K562 (cell line): ENCODE measurements at regions not wholly inside any gene's neighbourhood (a gene's known extent, or its start where the extent isn't known, plus 50 kb on each side); places are given as distances from the start of the nearest gene placed in this dataset.

Source experiments
- CREM ChIP-seq: IDR thresholded peaks from 2 replicates; pipeline ENCODE4 v1.6.1; 2014; ENCODE audit warnings: antibody characterized with exemption, low read depth
- E2F4 ChIP-seq: sonication (generic); formaldehyde crosslinking; IDR thresholded peaks from 2 replicates; pipeline ENCODE4 v1.8.0; 2022; ENCODE audit warnings: mild to moderate bottlenecking, low read depth, missing genetic modification reagents
- GTF3C2 ChIP-seq: IDR thresholded peaks from 3 replicates; pipeline ENCODE4 v1.6.1; 2011; ENCODE audit warnings: borderline replicate concordance, mild to moderate bottlenecking, moderate library complexity; ENCODE audit not compliant: insufficient read length; ENCODE audit errors: extremely low read depth
- MEF2A ChIP-seq: IDR thresholded peaks from 2 replicates; pipeline ENCODE4 v1.6.1; 2011; ENCODE audit warnings: low read depth, mild to moderate bottlenecking, low read length, moderate library complexity; ENCODE audit not compliant: control insufficient read depth
- PCBP1 ChIP-seq: fragments of 200-400 bp; formaldehyde crosslinking; IDR thresholded peaks from 2 replicates; pipeline ENCODE4 v1.6.1; 2018; ENCODE audit warnings: mild to moderate bottlenecking, low read depth, low read length; ENCODE audit not compliant: poor library complexity, severe bottlenecking
- RBM34 ChIP-seq: fragments of 200-400 bp; formaldehyde crosslinking; IDR thresholded peaks from 2 replicates; pipeline ENCODE4 v1.6.1; 2018; ENCODE audit warnings: low read length, borderline replicate concordance; ENCODE audit not compliant: insufficient read depth
- SMAD3 ChIP-seq: fragments of 450-650 bp; formaldehyde crosslinking; conservative IDR thresholded peaks from 2 replicates; pipeline ENCODE4 v1.4.0; 2020; ENCODE audit warnings: mild to moderate bottlenecking
- SNRNP70 ChIP-seq: fragments of 200-400 bp; formaldehyde crosslinking; optimal IDR thresholded peaks from 2 replicates; pipeline ENCODE3; 2017; ENCODE audit warnings: low read depth, low read length
- TARDBP ChIP-seq: fragments of 450-650 bp; IDR thresholded peaks from 2 replicates; pipeline ENCODE4 v1.6.1; 2016
- ZNF280A ChIP-seq: fragments of 450-650 bp; IDR thresholded peaks from 2 replicates; pipeline ENCODE4 v1.6.1; 2018; ENCODE audit warnings: mild to moderate bottlenecking, low read depth; ENCODE audit not compliant: partially characterized antibody
- ZNF830 ChIP-seq: fragments of 250-450 bp; sonication (Bioruptor Pico); IDR thresholded peaks from 2 replicates; pipeline ENCODE4 v1.5.0; 2021; ENCODE audit warnings: mild to moderate bottlenecking
- TF ChIP-seq, protein P1 (sequence below), 2 experiments: fragments of 250-450 bp in 1 of 2; fragments of 450-650 bp in 1 of 2; sonication (Bioruptor Pico) in 1 of 2; IDR thresholded peaks; 2 replicates each; pipeline versions ENCODE4 v1.6.1 to v1.8.0; 2016 to 2021; ENCODE audit warnings: mild to moderate bottlenecking in 2 of 2, moderate library complexity in 2 of 2, missing compliant biosample characterization in 1 of 2, missing genetic modification characterization in 1 of 2
- TF ChIP-seq, protein P2 (sequence below): fragments of 450-650 bp; formaldehyde crosslinking; IDR thresholded peaks from 2 replicates; pipeline ENCODE4 v1.4.0; 2020; ENCODE audit warnings: mild to moderate bottlenecking
- TF ChIP-seq, protein P3 (sequence below): fragments of 250-450 bp; sonication (Bioruptor Pico); IDR thresholded peaks from 2 replicates; pipeline ENCODE4 v1.8.0; 2021; ENCODE audit warnings: moderate library complexity, mild to moderate bottlenecking, inconsistent platforms
- TF ChIP-seq, protein P4 (sequence below): fragments of 450-650 bp; IDR thresholded peaks from 2 replicates; pipeline ENCODE4 v1.6.1; 2016; ENCODE audit warnings: low read depth, mild to moderate bottlenecking, moderate library complexity

- TF ChIP-seq GTF3C2 (no peak), PCBP1 (no peak), ZNF280A (no peak), SNRNP70 (no peak), E2F4 (CRISPR knock-in tag) (no peak), MEF2A (no peak), CREM (no peak), RBM34 (no peak), TARDBP (no peak), ZNF830 (CRISPR knock-in tag) (no peak), SMAD3 (no peak)
- TF ChIP-seq, protein P1, sequence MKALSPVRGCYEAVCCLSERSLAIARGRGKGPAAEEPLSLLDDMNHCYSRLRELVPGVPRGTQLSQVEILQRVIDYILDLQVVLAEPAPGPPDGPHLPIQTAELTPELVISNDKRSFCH (CRISPR knock-in tag; IDR thresholded peaks at IDR 0.05), result no peak
- TF ChIP-seq, protein P1 (tag; IDR thresholded peaks at IDR 0.05), result no peak
- TF ChIP-seq, protein P2, sequence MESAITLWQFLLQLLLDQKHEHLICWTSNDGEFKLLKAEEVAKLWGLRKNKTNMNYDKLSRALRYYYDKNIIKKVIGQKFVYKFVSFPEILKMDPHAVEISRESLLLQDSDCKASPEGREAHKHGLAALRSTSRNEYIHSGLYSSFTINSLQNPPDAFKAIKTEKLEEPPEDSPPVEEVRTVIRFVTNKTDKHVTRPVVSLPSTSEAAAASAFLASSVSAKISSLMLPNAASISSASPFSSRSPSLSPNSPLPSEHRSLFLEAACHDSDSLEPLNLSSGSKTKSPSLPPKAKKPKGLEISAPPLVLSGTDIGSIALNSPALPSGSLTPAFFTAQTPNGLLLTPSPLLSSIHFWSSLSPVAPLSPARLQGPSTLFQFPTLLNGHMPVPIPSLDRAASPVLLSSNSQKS (CRISPR knock-in tag), result no peak
- TF ChIP-seq, protein P3, sequence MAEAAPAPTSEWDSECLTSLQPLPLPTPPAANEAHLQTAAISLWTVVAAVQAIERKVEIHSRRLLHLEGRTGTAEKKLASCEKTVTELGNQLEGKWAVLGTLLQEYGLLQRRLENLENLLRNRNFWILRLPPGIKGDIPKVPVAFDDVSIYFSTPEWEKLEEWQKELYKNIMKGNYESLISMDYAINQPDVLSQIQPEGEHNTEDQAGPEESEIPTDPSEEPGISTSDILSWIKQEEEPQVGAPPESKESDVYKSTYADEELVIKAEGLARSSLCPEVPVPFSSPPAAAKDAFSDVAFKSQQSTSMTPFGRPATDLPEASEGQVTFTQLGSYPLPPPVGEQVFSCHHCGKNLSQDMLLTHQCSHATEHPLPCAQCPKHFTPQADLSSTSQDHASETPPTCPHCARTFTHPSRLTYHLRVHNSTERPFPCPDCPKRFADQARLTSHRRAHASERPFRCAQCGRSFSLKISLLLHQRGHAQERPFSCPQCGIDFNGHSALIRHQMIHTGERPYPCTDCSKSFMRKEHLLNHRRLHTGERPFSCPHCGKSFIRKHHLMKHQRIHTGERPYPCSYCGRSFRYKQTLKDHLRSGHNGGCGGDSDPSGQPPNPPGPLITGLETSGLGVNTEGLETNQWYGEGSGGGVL (CRISPR knock-in tag), result no peak
- TF ChIP-seq, protein P4, sequence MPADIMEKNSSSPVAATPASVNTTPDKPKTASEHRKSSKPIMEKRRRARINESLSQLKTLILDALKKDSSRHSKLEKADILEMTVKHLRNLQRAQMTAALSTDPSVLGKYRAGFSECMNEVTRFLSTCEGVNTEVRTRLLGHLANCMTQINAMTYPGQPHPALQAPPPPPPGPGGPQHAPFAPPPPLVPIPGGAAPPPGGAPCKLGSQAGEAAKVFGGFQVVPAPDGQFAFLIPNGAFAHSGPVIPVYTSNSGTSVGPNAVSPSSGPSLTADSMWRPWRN, result no peak
These were observed 108.8 kb upstream of the ATF7IP start (continued) for GRCh38 chr12:14256555-14257169.
